K562 (cell line): ENCODE measurements at regions not wholly inside any gene's neighbourhood (a gene's known extent, or its start where the extent isn't known, plus 50 kb on each side); places are given as distances from the start of the nearest gene placed in this dataset.

Experiments used
- ATAC-seq: fragments of 200-7000 bp; cut with Tn5 transposase; 3 replicates; pipeline ENCODE4 v1.9.1; 2020; ENCODE audit warnings: moderate library complexity
- BruUV-seq: library from RNA; stranded (reverse); fragments of 400-500 nt; replicated peaks from 2 replicates; lab custom pipeline; 2021; lab: Mats Ljungman, UMichigan
- CTCF ChIA-PET: fragments of 300-600 bp; formaldehyde crosslinking; extraction: SDS; loops from one replicate; lab custom pipeline; 2021; ENCODE audit warnings: low intra/inter-chr PET ratio; lab: Yijun Ruan, JAX
- POLR2A ChIA-PET: fragments of 300-600, 350-650 bp; sonication (Branson Sonifier 250); formaldehyde crosslinking; extraction: SDS; loops from one replicate; lab custom pipeline; 2021; ENCODE audit warnings: antibody characterized with exemption, inconsistent platforms; lab: Yijun Ruan, JAX
- DNase-seq, 4 experiments: peaks; one replicate each; pipeline versions ENCODE4 v3.0.0 to v3.0.0-alpha.2; 2011 to 2018; ENCODE audit warnings: low spot score in 3 of 4, mixed read lengths in 3 of 4; ENCODE audit errors: extremely low read depth in 1 of 4
- FAIRE-seq: peaks from 2 replicates; lab custom pipeline; 2011; peaks lifted over from hg19 to GRCh38; lab: Jason Lieb, UNC
- H2AFZ ChIP-seq: 2 replicates; pipeline ENCODE4 v1.6.0; 2011; ENCODE audit warnings: low read depth, low read length, control low read depth, inconsistent platforms
- H3K27ac ChIP-seq: fragments of 200-600 bp; 3 replicates; pipeline ENCODE4 v1.8.0; 2011; ENCODE audit warnings: low read depth, mild to moderate bottlenecking, control low read depth, inconsistent platforms, low read length, moderate library complexity, mixed read lengths; ENCODE audit errors: extremely low read depth
- H3K27me3 ChIP-seq, 2 experiments: fragments of 300-600 bp in 1 of 2; 2 replicates in 1 of 2; 3 replicates in 1 of 2; pipeline versions ENCODE4 v1.6.0 to v1.8.0; 2011; ENCODE audit warnings: inconsistent platforms in 2 of 2, low read length in 2 of 2, mild to moderate bottlenecking in 1 of 2, mixed read lengths in 1 of 2, moderate library complexity in 1 of 2; ENCODE audit not compliant: control insufficient read depth in 2 of 2, insufficient read depth in 2 of 2
- H3K36me3 ChIP-seq: fragments of 300-600 bp; 3 replicates; pipeline ENCODE4 v1.8.0; 2011; ENCODE audit warnings: mild to moderate bottlenecking, low read length, inconsistent platforms; ENCODE audit not compliant: control insufficient read depth, insufficient read depth
- H3K4me1 ChIP-seq, 2 experiments: fragments of 200-600 bp in 1 of 2; replicated peaks in 1 of 2; 2 replicates in 1 of 2; 3 replicates in 1 of 2; pipeline versions ENCODE4 v1.5.1 to v1.8.0; 2011; ENCODE audit warnings: inconsistent platforms in 2 of 2, low read length in 2 of 2, mild to moderate bottlenecking in 1 of 2, mixed read lengths in 1 of 2, moderate library complexity in 1 of 2; ENCODE audit not compliant: control insufficient read depth in 2 of 2, insufficient read depth in 2 of 2
- H3K4me2 ChIP-seq: 2 replicates; pipeline ENCODE4 v1.6.1; 2011; ENCODE audit warnings: low read length, control low read depth, inconsistent platforms, mixed read lengths; ENCODE audit not compliant: insufficient read depth
- H3K4me3 ChIP-seq: fragments of 200-600 bp; sonication (generic), shearing (Covaris generic); 2 replicates; pipeline ENCODE4 v1.5.1; 2016; ENCODE audit warnings: control low read depth, inconsistent platforms
- H3K79me2 ChIP-seq: fragments of 200-600 bp; 3 replicates; pipeline ENCODE4 v1.8.0; 2011; ENCODE audit warnings: low read length, inconsistent platforms; ENCODE audit not compliant: control insufficient read depth, insufficient read depth
- H3K9ac ChIP-seq, 2 experiments: 2 replicates each; pipeline versions ENCODE4 v1.6.0 to v1.6.1; 2011; ENCODE audit warnings: low read depth in 2 of 2, low read length in 2 of 2, control low read depth in 1 of 2, inconsistent platforms in 1 of 2, mild to moderate bottlenecking in 1 of 2, mixed read lengths in 1 of 2; ENCODE audit not compliant: insufficient read depth in 1 of 2
- H3K9me1 ChIP-seq: one replicate; pipeline ENCODE4 v1.6.0; 2011; ENCODE audit warnings: inconsistent platforms, mild to moderate bottlenecking, low read length, moderate library complexity; ENCODE audit not compliant: control insufficient read depth, insufficient read depth
- H3K9me3 ChIP-seq: replicated peaks from 2 replicates; pipeline ENCODE4 v1.5.1; 2011; ENCODE audit warnings: low read depth, low read length, inconsistent platforms; ENCODE audit not compliant: control insufficient read depth, insufficient read depth
- H4K20me1 ChIP-seq: replicated peaks from 2 replicates; pipeline ENCODE4 v1.6.1; 2011; ENCODE audit warnings: low read length, inconsistent platforms, mixed read lengths; ENCODE audit not compliant: control insufficient read depth, insufficient read depth
- ARID1B ChIP-seq: fragments of 450-650 bp; IDR thresholded peaks from 2 replicates; pipeline ENCODE4 v1.6.1; 2016; ENCODE audit warnings: antibody characterized with exemption, mild to moderate bottlenecking, inconsistent platforms
- ARID2 ChIP-seq: fragments of 450-650 bp; IDR thresholded peaks from 2 replicates; pipeline ENCODE4 v1.6.1; 2017; ENCODE audit warnings: antibody characterized with exemption, mild to moderate bottlenecking
- ASH1L ChIP-seq: fragments of 450-650 bp; IDR thresholded peaks from 2 replicates; pipeline ENCODE4 v1.6.1; 2018; ENCODE audit warnings: borderline replicate concordance, mild to moderate bottlenecking, low read depth; ENCODE audit not compliant: partially characterized antibody
- COPS2 ChIP-seq: fragments of 450-650 bp; conservative IDR thresholded peaks from 2 replicates; pipeline ENCODE4 v1.6.1; 2016; ENCODE audit warnings: mild to moderate bottlenecking, moderate library complexity
- CREB3 ChIP-seq: fragments of 450-650 bp; conservative IDR thresholded peaks from 2 replicates; pipeline ENCODE4 v1.6.1; 2016; ENCODE audit warnings: missing genetic modification characterization, low read depth, mild to moderate bottlenecking, missing compliant biosample characterization, moderate library complexity
- ELF2 ChIP-seq: fragments of 250-450 bp; sonication (Bioruptor Pico); IDR thresholded peaks from 2 replicates; pipeline ENCODE4 v1.5.0; 2021; ENCODE audit warnings: mild to moderate bottlenecking
- ETS2 ChIP-seq: IDR thresholded peaks from 2 replicates; pipeline ENCODE4 v1.6.1; 2016; ENCODE audit warnings: borderline replicate concordance, missing genetic modification characterization, mild to moderate bottlenecking, moderate library complexity, missing compliant biosample characterization; ENCODE audit not compliant: poor library complexity, severe bottlenecking
- FIP1L1 ChIP-seq: fragments of 200-400 bp; formaldehyde crosslinking; IDR thresholded peaks from 2 replicates; pipeline ENCODE4 v1.6.1; 2018; ENCODE audit warnings: mild to moderate bottlenecking, low read depth, low read length; ENCODE audit not compliant: poor library complexity, severe bottlenecking
- FOXK1 ChIP-seq: sonication (generic); formaldehyde crosslinking; IDR thresholded peaks from 2 replicates; pipeline ENCODE4 v1.8.0; 2022; ENCODE audit warnings: missing genetic modification reagents, mild to moderate bottlenecking, borderline replicate concordance
- HOMEZ ChIP-seq: fragments of 250-450 bp; sonication (Bioruptor Pico); IDR thresholded peaks from 2 replicates; pipeline ENCODE4 v1.4.0; 2020; ENCODE audit warnings: mild to moderate bottlenecking, moderate library complexity
- KLF10 ChIP-seq: fragments of 250-450 bp; sonication (Bioruptor Pico); IDR thresholded peaks from 2 replicates; pipeline ENCODE4 v1.6.1; 2021; ENCODE audit warnings: matching md5 sums
- KLF16 ChIP-seq: IDR thresholded peaks from 2 replicates; pipeline ENCODE4 v1.6.1; 2016; ENCODE audit warnings: antibody characterized with exemption
- RBM14 ChIP-seq: fragments of 200-400 bp; formaldehyde crosslinking; IDR thresholded peaks from 2 replicates; pipeline ENCODE4 v1.6.1; 2018; ENCODE audit warnings: low read depth, mild to moderate bottlenecking, low read length, moderate library complexity, borderline replicate concordance; ENCODE audit not compliant: insufficient read depth
- ZNF124 ChIP-seq: sonication (generic); formaldehyde crosslinking; IDR thresholded peaks from 2 replicates; pipeline ENCODE4 v1.8.1; 2022; ENCODE audit warnings: missing genetic modification reagents
- WGBS: fragments of 100-300 bp; shearing (Covaris generic); methylation state at CpG from one replicate; pipeline ENCODE4 v1.1.6; 2016; ENCODE audit warnings: low coverage, mixed read lengths; ENCODE audit not compliant: insufficient coverage; ENCODE audit errors: missing lambda C conversion rate; 5-methylcytosine and 5-hydroxymethylcytosine counted together
- in situ Hi-C: fragments of 300-500 bp; cut with MboI; formaldehyde crosslinking; loops from 4 replicates; pipeline ENCODE4 v1.15.0; 2018; ENCODE audit warnings: inconsistent platforms, mixed read lengths
- intact Hi-C: fragments of 100-400 bp; cut with micrococcal nuclease; formaldehyde crosslinking; loops from 2 replicates; pipeline ENCODE4 v1.14.2; 2022

- H3K79me2 ChIP-seq, result no peaks in the 10 kb centered on the region
- no peaks in the 10 kb centered on the region for H3K36me3 ChIP-seq
- WGBS, result 0% methylated on average over 2 of the region's 2 CpGs
- ATAC-seq (no peak), DNase-seq (no peak), FAIRE-seq (no peak)
- no peak overlapping the region for H3K4me3 ChIP-seq
- no peaks in the 10 kb centered on the region for H3K9me1 ChIP-seq
- intact Hi-C loops, result no loop called here
- TF ChIP-seq KLF16 (no peak), FOXK1 (CRISPR knock-in tag) (no peak), RBM14 (no peak), HOMEZ (CRISPR knock-in tag) (no peak), ARID2 (no peak), COPS2 (no peak), ZNF124 (CRISPR knock-in tag) (no peak), ARID1B (no peak), CREB3 (tag) (no peak), ELF2 (CRISPR knock-in tag) (no peak), ASH1L (no peak), ETS2 (tag) (no peak), FIP1L1 (no peak), KLF10 (CRISPR knock-in tag) (no peak)
- TF ChIP-seq, all 486 proteins: peak for 0
- in situ Hi-C loops, result no loop called here
- Histone ChIP-seq H2AFZ (no peak overlapping the region), H3K9ac (no peak overlapping the region), H3K27ac (no peak overlapping the region), H3K9me3 (no peaks in the 10 kb centered on the region), H3K4me1 (no peaks in the 10 kb centered on the region), H3K27me3 (no peaks in the 10 kb centered on the region), H3K4me2 (no peak overlapping the region), H4K20me1 (no peaks in the 10 kb centered on the region)
- no TSS peak for BruUV-seq
- CTCF ChIA-PET, result no interaction called here
- POLR2A ChIA-PET, result no interaction called here
Observed at GRCh38 chr6:71224011-71224410, 64.6 kb upstream of the OGFRL1 start.
